ENCODE measurements at regions not wholly inside any gene's neighbourhood (a gene's known extent, or its start where the extent isn't known, plus 50 kb on each side); places are given as distances from the start of the nearest gene placed in this dataset.
"Not testable (repeated sequence)": the region's sequence is repeated elsewhere in the genome, so short reads cannot be mapped to it uniquely, and the experiment has no call there.

GRCh38 chr5:3191585-3191984 lies 404.0 kb upstream of the IRX1 start:
- DNase-seq (ENCODE audit: low spot score), result no peak

GRCh38 chr5:3190930-3191329 lies 404.7 kb upstream of the IRX1 start:
- DNase-seq (ENCODE audit: low spot score), result no peak

- DNase-seq (ENCODE audit: low spot score), result no peak
These were observed 405.2 kb upstream of the IRX1 start for GRCh38 chr5:3190433-3190832.

- DNase-seq (ENCODE audit: low spot score), result no peak
These were observed 407.7 kb upstream of the IRX1 start for GRCh38 chr5:3187771-3188425.

DNA sequence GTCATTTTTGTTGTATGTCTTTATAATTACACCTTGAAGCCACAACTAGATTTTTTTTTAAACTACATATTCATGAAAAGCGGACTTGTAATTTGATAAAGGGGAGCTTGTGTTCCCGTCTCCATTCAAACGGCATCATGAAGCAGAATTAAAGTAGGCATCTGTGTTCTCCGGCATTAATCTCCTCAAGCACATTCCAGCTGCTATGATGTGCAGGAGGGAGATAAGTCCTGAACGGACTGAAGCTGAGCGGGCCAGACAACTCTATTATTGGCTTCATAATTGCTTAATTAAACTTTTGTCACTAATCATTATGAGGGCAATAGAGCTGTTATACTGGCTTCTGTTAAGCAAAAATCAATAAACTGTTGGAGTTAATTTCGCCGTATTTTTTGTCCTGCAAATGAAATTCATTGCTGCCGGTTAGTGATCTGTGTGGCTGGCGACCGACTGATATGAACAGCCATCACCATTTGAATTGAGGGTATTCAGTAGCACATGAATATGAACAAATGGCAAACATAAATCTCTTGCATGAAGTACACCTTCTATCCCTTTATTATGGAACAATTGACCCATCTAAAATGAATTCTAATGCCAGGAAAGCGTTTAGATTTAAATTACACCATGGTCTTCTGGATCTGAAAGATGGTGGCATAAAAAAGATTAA lies 408.8 kb upstream of the IRX1 start:
- no peak for DNase-seq (ENCODE audit: low spot score)

- no peak for DNase-seq (ENCODE audit: low spot score)
These were observed 409.5 kb upstream of the IRX1 start for GRCh38 chr5:3186156-3186555.

GRCh38 chr5:3185488-3185887 lies 410.1 kb upstream of the IRX1 start:
- no peak for DNase-seq (ENCODE audit: low spot score)

GRCh38 chr5:3182133-3182876 lies 413.3 kb upstream of the IRX1 start:
- DNase-seq (ENCODE audit: low spot score), result no peak

- no peak for DNase-seq (ENCODE audit: low spot score)
These were observed 414.0 kb upstream of the IRX1 start for GRCh38 chr5:3181671-3182070.

DNA sequence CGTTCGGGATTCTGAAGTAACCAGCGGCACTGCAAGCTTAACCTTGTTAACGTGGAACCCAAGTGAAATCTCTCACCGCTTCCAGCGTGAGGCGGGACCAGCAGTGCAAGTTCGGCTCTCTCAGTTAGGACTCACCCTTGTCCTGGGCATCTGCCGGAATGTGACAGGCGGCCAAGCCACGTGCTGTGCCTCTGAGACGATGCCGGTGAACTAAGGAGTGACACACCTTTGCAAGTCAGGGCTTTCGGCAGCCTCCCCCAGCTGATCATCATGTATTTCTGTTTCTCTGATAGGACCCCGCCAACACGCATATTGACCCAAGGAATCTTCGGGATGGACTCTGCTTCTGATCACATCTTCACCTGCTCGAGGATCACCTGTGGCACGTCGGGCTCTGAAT lies 415.0 kb upstream of the IRX1 start:
- DNase-seq (ENCODE audit: low spot score), result no peak

GRCh38 chr5:3179220-3179619 lies 416.4 kb upstream of the IRX1 start:
- DNase-seq (ENCODE audit: low spot score), result no peak

DNA sequence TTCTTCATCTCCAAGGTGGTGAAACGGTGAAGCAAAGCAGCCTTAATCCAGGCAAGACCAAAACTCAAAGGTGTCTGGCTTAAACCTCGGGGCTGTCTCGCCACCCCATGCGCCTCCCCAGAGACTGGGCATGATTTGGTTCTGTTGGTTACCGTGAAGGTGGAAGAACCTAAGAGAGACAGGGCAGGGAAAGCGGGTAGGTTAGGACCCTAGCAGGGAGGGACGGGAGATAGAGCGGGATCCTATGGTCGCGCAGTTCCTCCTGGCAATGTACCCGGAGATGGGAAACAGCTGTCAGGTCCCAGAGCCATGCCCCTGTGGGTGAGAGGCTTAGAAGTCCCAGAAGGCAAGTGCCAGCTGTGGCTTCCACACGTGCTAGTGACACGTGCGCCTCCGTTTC lies 418.3 kb upstream of the IRX1 start:
- no peak for DNase-seq (ENCODE audit: low spot score)

DNA sequence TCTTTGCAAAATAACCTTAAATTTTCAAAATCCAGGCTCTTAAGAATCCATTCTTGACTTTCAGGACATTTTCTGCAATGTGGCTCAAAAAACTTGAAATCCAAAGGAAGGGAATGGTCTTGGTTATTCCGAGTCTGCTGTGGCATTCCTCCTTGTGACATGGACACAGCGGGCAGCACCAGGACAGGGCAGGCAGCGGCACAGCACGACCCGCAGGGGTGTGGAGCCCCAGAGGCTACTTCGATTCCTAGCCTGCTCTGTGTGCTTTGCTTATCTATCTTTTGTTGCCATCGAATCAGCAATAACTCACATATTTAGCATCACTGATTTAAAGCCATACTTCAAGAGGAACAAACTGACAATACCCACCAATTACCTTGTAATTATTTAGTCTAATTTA lies 420.2 kb upstream of the IRX1 start:
- DNase-seq (ENCODE audit: low spot score), result no peak

DNA sequence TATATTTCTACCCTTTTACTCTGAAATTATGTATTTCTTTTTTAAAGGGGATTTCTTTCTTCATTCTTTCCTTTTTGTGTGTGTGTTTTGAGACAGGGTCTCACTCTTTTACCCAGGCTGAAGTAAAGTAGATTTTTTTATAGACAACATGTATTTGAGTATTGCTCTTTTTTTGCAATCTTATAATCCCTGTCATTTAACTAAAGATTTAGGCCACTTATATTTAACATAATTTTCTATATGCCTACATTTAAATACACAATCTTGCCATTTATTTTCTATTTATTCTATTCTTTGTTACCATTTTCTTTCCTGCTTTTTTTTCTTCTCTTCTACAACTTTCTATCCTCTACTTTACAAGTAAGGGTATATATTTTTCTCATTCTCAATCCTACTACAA lies 416.0 kb upstream of the IRX2 start:
- no peak for DNase-seq (ENCODE audit: low spot score)

GRCh38 chr5:3163626-3164025 lies 412.1 kb upstream of the IRX2 start:
- DNase-seq (ENCODE audit: low spot score), result no peak

DNA sequence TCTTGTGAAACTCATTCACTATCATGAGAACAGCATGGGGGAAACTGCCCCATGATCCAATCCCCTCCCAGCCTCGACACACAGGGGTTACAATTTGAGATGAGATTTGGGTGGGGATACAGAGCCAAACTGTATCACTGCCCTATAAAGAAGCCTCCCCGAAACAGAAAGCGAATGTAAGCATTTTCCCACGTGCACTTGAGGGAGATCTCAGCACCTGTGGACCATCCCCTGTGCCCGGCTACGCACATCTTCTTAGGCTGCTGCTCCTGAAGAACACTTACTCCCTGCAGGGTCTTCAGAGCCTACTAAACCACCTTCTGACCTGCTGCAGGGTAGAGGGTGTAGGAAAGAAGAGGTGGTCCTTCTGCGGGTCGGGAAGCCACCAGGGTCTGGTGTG lies 410.2 kb upstream of the IRX2 start:
- no peak for DNase-seq (ENCODE audit: low spot score)

DNA sequence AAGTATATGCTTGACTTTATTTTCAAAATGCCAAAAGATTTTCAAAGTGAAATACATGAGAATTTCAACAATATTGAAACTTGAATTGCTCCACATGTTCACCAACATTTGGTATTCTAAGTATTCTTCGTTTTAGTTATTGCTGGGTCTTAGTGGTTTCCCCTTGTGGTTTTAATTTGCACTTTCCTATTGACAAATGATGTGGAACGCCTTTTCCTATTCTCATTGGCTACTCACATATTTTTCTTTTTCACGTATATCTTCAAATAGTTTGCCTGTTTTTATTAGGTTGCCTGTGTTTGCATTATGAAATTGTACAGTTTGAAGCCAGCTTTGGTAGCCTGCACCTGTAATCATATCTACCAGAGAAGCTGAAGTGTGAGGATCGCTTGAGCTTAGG lies 405.7 kb upstream of the IRX2 start:
- DNase-seq (ENCODE audit: low spot score), result no peak

DNA sequence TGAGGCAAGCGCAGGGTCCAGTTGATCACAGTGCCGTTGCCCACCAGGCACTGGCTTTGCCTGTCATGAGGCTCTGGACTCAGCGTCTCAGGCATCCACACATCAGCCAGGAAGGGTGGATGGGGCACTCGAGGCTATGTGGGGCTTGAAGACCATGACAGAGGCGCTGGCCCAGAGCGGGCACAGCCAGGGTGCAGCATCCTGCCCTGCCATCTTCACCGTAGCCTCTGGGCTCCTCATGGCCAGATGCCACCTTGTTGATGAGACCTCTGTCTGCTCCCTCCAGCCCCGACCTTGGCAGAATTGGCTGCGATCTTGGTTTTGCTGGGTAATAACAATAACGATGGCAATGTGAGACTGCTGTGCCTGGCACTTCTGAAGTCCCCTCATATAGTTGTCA lies 404.2 kb upstream of the IRX2 start:
- DNase-seq (ENCODE audit: low spot score), result no peak

GRCh38 chr5:3155046-3155445 lies 403.6 kb upstream of the IRX2 start:
- DNase-seq (ENCODE audit: low spot score), result peak; percentile 79

- peak; percentile 71 for DNase-seq (ENCODE audit: low spot score)
These were observed 402.4 kb upstream of the IRX2 start for GRCh38 chr5:3153906-3154305.

DNA sequence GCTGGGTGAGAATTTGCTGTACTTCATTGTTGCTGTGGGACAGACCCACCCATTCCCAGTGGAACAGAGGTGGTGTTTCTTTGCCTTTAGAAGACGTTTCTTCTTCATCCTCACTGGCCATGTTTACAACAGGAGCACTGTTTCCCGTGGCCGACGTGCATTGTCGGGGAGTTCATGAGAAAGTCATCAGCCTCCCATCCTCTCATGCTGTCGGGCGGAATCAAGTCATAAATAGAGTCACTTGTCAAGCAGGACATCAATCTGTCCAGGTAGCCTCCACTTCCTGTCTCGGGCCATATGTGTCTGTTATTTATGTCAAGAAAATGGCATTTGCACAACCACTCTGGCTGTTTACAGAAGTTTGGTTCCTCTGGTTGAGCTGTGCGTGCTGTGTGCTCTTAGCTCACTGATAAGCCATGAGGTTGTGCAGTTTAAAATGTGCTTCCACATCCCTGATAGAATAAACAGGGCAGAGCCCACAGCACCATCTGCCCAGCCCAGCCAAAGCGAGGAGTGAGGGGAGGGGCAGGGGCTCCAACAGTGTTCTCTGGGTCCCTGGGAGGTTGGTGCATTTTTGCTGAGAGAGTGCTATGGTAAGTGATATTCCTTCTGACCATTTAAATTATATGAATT lies 401.9 kb upstream of the IRX2 start:
- peak; percentile 88 for DNase-seq (ENCODE audit: low spot score)

DNA sequence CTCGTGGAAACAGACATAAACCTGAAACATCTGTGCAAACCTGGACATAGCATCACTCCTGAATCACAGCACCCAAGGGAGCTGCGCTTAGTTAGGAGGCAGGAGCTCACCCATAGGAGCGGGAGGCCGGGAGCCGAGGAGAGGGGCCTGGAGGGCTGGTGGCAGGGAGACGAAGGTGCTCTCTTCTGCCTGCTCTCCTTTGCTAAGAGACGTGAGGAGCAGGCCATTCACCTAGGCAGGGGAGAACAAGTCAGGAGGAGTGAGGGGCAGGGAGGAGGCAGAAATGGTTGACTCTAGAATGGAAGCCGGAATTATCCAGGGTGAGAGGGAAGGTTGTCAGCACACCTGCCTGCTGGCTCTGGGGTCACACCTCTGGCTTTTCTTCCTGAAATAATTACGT lies 398.4 kb upstream of the IRX2 start:
- DNase-seq (ENCODE audit: low spot score), result no peak

DNA sequence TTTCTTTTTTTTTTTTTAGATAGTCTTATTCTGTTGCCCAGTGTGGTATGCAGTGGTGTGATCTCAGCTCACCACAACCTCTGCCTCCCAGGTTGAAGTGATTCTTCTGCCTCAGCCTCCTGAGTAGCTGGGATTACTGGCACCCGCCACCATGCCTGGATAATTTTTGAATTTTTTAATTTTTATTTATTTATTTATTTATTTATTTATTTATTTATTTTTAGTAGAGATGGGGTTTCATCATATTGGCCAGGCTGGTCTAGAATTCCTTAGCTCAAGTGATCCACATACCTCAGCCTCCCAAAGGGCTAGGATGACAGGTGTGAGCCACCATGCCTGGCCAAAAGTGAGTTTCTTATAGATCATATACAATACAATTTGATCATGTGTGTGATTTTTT lies 395.9 kb upstream of the IRX2 start:
- not testable (repeated sequence) for DNase-seq (ENCODE audit: low spot score)

All from H4 (cell line).